HepG2 (cell line): ENCODE measurements at regions not wholly inside any gene's neighbourhood (a gene's known extent, or its start where the extent isn't known, plus 50 kb on each side); places are given as distances from the start of the nearest gene placed in this dataset.

Source experiments
- ATAC-seq: fragments of 200-7000 bp; cut with Tn5 transposase; 3 replicates; pipeline ENCODE4 v1.9.1; 2020; ENCODE audit warnings: mild to moderate bottlenecking, moderate library complexity
- BruUV-seq: library from RNA; stranded (reverse); fragments of 400-500 nt; replicated peaks from 2 replicates; lab custom pipeline; 2021; lab: Mats Ljungman, UMichigan
- CTCF ChIA-PET: fragments of 300-600 bp; formaldehyde crosslinking; extraction: SDS; loops from one replicate; lab custom pipeline; 2021; ENCODE audit warnings: low total read pairs, inconsistent platforms, low intra/inter-chr PET ratio; lab: Yijun Ruan, JAX
- POLR2A ChIA-PET: fragments of 350-600 bp; sonication (Branson Sonifier 250); formaldehyde crosslinking; loops from one replicate; lab custom pipeline; 2020; ENCODE audit warnings: antibody characterized with exemption, inconsistent platforms; lab: Yijun Ruan, JAX
- DNase-seq: peaks from one replicate; pipeline ENCODE4 v3.0.0-alpha.2; 2015; ENCODE audit warnings: low spot score
- FAIRE-seq: peaks from 3 replicates; lab custom pipeline; 2011; peaks lifted over from hg19 to GRCh38; lab: Jason Lieb, UNC
- H2AFZ ChIP-seq: one replicate; pipeline ENCODE4 v1.6.1; 2011; ENCODE audit warnings: low read length, inconsistent platforms
- H3K27ac ChIP-seq: fragments of 300-600 bp; 3 replicates; pipeline ENCODE4 v1.8.0; 2011; ENCODE audit warnings: mixed run types, mild to moderate bottlenecking, mixed read lengths, low read length, inconsistent platforms; ENCODE audit not compliant: insufficient read depth; ENCODE audit errors: extremely low read length
- H3K27me3 ChIP-seq, 2 experiments: fragments of 200-600 bp in 1 of 2; 2 replicates in 1 of 2; 3 replicates in 1 of 2; pipeline versions ENCODE4 v1.6.0 to v1.8.0; 2011; ENCODE audit warnings: low read length in 2 of 2, mild to moderate bottlenecking in 2 of 2, moderate library complexity in 2 of 2, inconsistent platforms in 1 of 2; ENCODE audit not compliant: insufficient read depth in 2 of 2, control insufficient read depth in 1 of 2
- H3K36me3 ChIP-seq, 2 experiments: fragments of 200-600 bp in 1 of 2; replicated peaks in 1 of 2; 2 replicates in 1 of 2; 3 replicates in 1 of 2; pipeline versions ENCODE4 v1.5.1 to v1.8.0; 2011; ENCODE audit warnings: low read length in 2 of 2, inconsistent platforms in 1 of 2; ENCODE audit not compliant: insufficient read depth in 2 of 2, control insufficient read depth in 1 of 2
- H3K4me1 ChIP-seq: 2 replicates; pipeline ENCODE4 v1.5.1; 2012; ENCODE audit warnings: low read length, inconsistent platforms; ENCODE audit not compliant: insufficient read depth
- H3K4me2 ChIP-seq: 2 replicates; pipeline ENCODE4 v1.6.0; 2011; ENCODE audit warnings: low read depth, low read length, inconsistent platforms
- H3K4me3 ChIP-seq, 3 experiments: fragments of 200-600 bp in 1 of 3; sonication (generic), shearing (Covaris generic) in 1 of 3; replicated peaks in 1 of 3; 2 replicates each; pipeline ENCODE4 v1.5.1; 2011 to 2016; ENCODE audit warnings: low read length in 3 of 3, inconsistent platforms in 2 of 3, low read depth in 2 of 3, mild to moderate bottlenecking in 2 of 3, control low read depth in 1 of 3, mixed read lengths in 1 of 3; ENCODE audit not compliant: insufficient read depth in 1 of 3
- H3K79me2 ChIP-seq: one replicate; pipeline ENCODE4 v1.6.1; 2011; ENCODE audit warnings: low read length, inconsistent platforms; ENCODE audit not compliant: insufficient read depth
- H3K9ac ChIP-seq: 2 replicates; pipeline ENCODE4 v1.6.0; 2011; ENCODE audit warnings: mild to moderate bottlenecking, low read depth, low read length, inconsistent platforms; ENCODE audit not compliant: insufficient read depth
- H3K9me3 ChIP-seq: 2 replicates; pipeline ENCODE4 v1.5.1; 2012; ENCODE audit warnings: mild to moderate bottlenecking, low read length
- H4K20me1 ChIP-seq: 2 replicates; pipeline ENCODE4 v1.6.0; 2011; ENCODE audit warnings: inconsistent platforms, mild to moderate bottlenecking, low read length, moderate library complexity; ENCODE audit not compliant: insufficient read depth
- CCAR2 ChIP-seq: fragments of 200-400 bp; formaldehyde crosslinking; optimal IDR thresholded peaks from 2 replicates; pipeline ENCODE3; 2018; ENCODE audit warnings: low read depth, mild to moderate bottlenecking, low read length, moderate library complexity
- CEBPB ChIP-seq: IDR thresholded peaks from 2 replicates; pipeline ENCODE4 v1.6.1; 2011; ENCODE audit warnings: low read depth, low read length, improper control_type of control experiment, borderline replicate concordance
- ETV5 ChIP-seq: IDR thresholded peaks from 2 replicates; pipeline ENCODE4 v1.6.1; 2018; ENCODE audit warnings: missing biosample characterization, missing genetic modification reagents, inconsistent platforms, borderline replicate concordance
- HNF4A ChIP-seq: sonication (generic); formaldehyde crosslinking; IDR thresholded peaks from 2 replicates; pipeline ENCODE4 v1.4.0; 2020; ENCODE audit warnings: missing genetic modification reagents
- HNRNPK ChIP-seq: fragments of 200-400 bp; formaldehyde crosslinking; IDR thresholded peaks from 2 replicates; pipeline ENCODE4 v1.6.1; 2018; ENCODE audit warnings: low read length, low read depth, moderate library complexity, mild to moderate bottlenecking; ENCODE audit not compliant: poor library complexity, severe bottlenecking
- TCF7 ChIP-seq: sonication (generic); IDR thresholded peaks from 2 replicates; pipeline ENCODE4 v1.6.1; 2016; ENCODE audit warnings: antibody characterized with exemption, low read depth
- XRCC5 ChIP-seq: fragments of 200-400 bp; formaldehyde crosslinking; optimal IDR thresholded peaks from 2 replicates; pipeline ENCODE3; 2017; ENCODE audit warnings: mild to moderate bottlenecking, low read length
- ZFP36 ChIP-seq: fragments of 150-350 bp; IDR thresholded peaks from 2 replicates; pipeline ENCODE4 v1.6.1; 2018; ENCODE audit warnings: borderline replicate concordance, low read length, low read depth; ENCODE audit not compliant: partially characterized antibody
- ZNF124 ChIP-seq: sonication (generic); formaldehyde crosslinking; IDR thresholded peaks from 2 replicates; pipeline ENCODE4 v1.4.0; 2020; ENCODE audit warnings: missing genetic modification reagents
- ZNF337 ChIP-seq: sonication (generic); formaldehyde crosslinking; IDR thresholded peaks from 2 replicates; pipeline ENCODE4 v1.5.1; 2020; ENCODE audit warnings: missing genetic modification reagents, low read depth, mild to moderate bottlenecking, borderline replicate concordance
- ZNF432 ChIP-seq: sonication (generic); formaldehyde crosslinking; IDR thresholded peaks from 2 replicates; pipeline ENCODE4 v1.5.0; 2020; ENCODE audit warnings: missing genetic modification reagents, mild to moderate bottlenecking, borderline replicate concordance
- ZNF720 ChIP-seq: sonication (generic); formaldehyde crosslinking; IDR thresholded peaks from 2 replicates; pipeline ENCODE4 v1.4.0; 2020; ENCODE audit warnings: missing genetic modification reagents
- ZNF777 ChIP-seq: sonication (generic); formaldehyde crosslinking; IDR thresholded peaks from 2 replicates; pipeline ENCODE4 v1.4.0; 2020; ENCODE audit warnings: missing genetic modification reagents
- ZNF792 ChIP-seq: IDR thresholded peaks from 2 replicates; pipeline ENCODE4 v1.6.1; 2016
- WGBS: methylation state at CpG from one replicate; pipeline ENCODE4 v1.1.6; 2017; ENCODE audit warnings: low lambda C conversion rate; 5-methylcytosine and 5-hydroxymethylcytosine counted together
- in situ Hi-C: cut with HindIII; loops from 2 replicates; pipeline ENCODE4 v1.10.0; 2017; ENCODE audit warnings: low pct_unique_long_range_greater_than_20kb; ENCODE audit not compliant: extremely low pct_ligation_motif_present
- intact Hi-C: fragments of 100-400 bp; cut with micrococcal nuclease; formaldehyde crosslinking; loops from one replicate; pipeline ENCODE4 v1.10.0; 2022; ENCODE audit not compliant: unreplicated experiment
- TF ChIP-seq, protein P1 (sequence below): sonication (generic); formaldehyde crosslinking; IDR thresholded peaks from 2 replicates; pipeline ENCODE4 v1.8.1; 2023; ENCODE audit warnings: mild to moderate bottlenecking, missing genetic modification reagents
- TF ChIP-seq, protein P2 (sequence below), 2 experiments: sonication (generic) in 1 of 2; formaldehyde crosslinking in 1 of 2; IDR thresholded peaks; 2 replicates each; pipeline versions ENCODE4 v1.6.1 to v1.9.0; 2014 to 2022; ENCODE audit warnings: antibody characterized with exemption in 1 of 2, borderline replicate concordance in 1 of 2, inconsistent platforms in 1 of 2, low read depth in 1 of 2, missing genetic modification reagents in 1 of 2
- TF ChIP-seq, protein P3 (sequence below): sonication (generic); formaldehyde crosslinking; IDR thresholded peaks from 2 replicates; pipeline ENCODE4 v1.4.0; 2020; ENCODE audit warnings: missing genetic modification reagents

DNA sequence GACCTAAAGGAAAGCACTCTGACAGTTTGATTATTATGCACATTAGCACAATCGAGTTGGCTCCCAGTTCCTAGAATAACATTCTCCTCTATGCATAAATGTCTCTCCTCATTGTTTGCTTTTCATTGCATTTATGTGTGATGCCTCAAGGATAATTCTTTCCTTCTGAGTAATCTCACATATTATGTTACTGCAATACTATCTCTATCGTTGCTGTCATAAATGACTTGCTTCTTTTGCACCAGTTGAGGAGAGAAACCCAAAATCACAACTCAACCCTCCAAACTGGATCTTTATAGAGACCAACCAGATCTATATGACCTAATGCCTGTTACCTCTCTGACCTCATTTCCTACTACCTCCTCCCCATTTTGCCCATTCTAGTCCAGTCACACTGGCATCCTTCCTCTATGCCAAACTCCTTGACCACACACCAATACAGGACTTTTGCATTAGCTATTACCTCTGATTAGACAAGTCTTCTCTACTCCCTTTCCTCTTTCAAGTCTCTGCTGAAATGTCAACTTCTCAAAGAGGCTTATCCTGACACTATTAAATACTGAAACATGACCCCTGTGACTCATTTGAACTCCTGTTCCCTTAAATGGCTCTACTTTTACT, 1026.0 kb downstream of the TUSC7 start:
- Histone ChIP-seq H3K79me2 (no peaks in the 10 kb centered on the region), H4K20me1 (no peaks in the 10 kb centered on the region), H2AFZ (no peak overlapping the region), H3K9me3 (no peaks in the 10 kb centered on the region), H3K4me1 (no peaks in the 10 kb centered on the region), H3K36me3 (no peaks in the 10 kb centered on the region), H3K4me3 (no peak overlapping the region), H3K27ac (no peak overlapping the region), H3K4me2 (no peak overlapping the region), H3K9ac (no peak overlapping the region), H3K27me3 (no peaks in the 10 kb centered on the region; a peak in 1 of 5 replicates)
- intact Hi-C loops: no loop called here
- WGBS: 2% methylated on average over 2 of the region's 2 CpGs
- FAIRE-seq (no peak), DNase-seq (no peak), ATAC-seq (no peak)
- CTCF ChIA-PET: no interaction called here
- in situ Hi-C loops: no loop called here
- no TSS peak for BruUV-seq
- POLR2A ChIA-PET: no interaction called here
- TF ChIP-seq XRCC5 (no peak), ZNF777 (CRISPR knock-in tag) (no peak), ZFP36 (no peak), HNF4A (CRISPR knock-in tag) (no peak), CEBPB (no peak), ZNF792 (CRISPR knock-in tag) (no peak), TCF7 (no peak), ZNF432 (CRISPR knock-in tag) (no peak), CCAR2 (no peak), HNRNPK (no peak), ZNF337 (CRISPR knock-in tag) (no peak), ETV5 (CRISPR knock-in tag) (no peak), ZNF124 (CRISPR knock-in tag) (no peak), ZNF720 (CRISPR knock-in tag) (no peak)
- TF ChIP-seq, protein P1, sequence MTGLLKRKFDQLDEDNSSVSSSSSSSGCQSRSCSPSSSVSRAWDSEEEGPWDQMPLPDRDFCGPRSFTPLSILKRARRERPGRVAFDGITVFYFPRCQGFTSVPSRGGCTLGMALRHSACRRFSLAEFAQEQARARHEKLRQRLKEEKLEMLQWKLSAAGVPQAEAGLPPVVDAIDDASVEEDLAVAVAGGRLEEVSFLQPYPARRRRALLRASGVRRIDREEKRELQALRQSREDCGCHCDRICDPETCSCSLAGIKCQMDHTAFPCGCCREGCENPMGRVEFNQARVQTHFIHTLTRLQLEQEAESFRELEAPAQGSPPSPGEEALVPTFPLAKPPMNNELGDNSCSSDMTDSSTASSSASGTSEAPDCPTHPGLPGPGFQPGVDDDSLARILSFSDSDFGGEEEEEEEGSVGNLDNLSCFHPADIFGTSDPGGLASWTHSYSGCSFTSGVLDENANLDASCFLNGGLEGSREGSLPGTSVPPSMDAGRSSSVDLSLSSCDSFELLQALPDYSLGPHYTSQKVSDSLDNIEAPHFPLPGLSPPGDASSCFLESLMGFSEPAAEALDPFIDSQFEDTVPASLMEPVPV (CRISPR knock-in tag): no peak
- TF ChIP-seq, protein P2, sequence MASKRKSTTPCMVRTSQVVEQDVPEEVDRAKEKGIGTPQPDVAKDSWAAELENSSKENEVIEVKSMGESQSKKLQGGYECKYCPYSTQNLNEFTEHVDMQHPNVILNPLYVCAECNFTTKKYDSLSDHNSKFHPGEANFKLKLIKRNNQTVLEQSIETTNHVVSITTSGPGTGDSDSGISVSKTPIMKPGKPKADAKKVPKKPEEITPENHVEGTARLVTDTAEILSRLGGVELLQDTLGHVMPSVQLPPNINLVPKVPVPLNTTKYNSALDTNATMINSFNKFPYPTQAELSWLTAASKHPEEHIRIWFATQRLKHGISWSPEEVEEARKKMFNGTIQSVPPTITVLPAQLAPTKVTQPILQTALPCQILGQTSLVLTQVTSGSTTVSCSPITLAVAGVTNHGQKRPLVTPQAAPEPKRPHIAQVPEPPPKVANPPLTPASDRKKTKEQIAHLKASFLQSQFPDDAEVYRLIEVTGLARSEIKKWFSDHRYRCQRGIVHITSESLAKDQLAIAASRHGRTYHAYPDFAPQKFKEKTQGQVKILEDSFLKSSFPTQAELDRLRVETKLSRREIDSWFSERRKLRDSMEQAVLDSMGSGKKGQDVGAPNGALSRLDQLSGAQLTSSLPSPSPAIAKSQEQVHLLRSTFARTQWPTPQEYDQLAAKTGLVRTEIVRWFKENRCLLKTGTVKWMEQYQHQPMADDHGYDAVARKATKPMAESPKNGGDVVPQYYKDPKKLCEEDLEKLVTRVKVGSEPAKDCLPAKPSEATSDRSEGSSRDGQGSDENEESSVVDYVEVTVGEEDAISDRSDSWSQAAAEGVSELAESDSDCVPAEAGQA (IDR thresholded peaks at IDR 0.05; ENCODE audit: low read depth): no peak
- TF ChIP-seq, protein P2 (CRISPR knock-in tag; IDR thresholded peaks at IDR 0.05; ENCODE audit: borderline replicate concordance): no peak
- TF ChIP-seq, protein P3, sequence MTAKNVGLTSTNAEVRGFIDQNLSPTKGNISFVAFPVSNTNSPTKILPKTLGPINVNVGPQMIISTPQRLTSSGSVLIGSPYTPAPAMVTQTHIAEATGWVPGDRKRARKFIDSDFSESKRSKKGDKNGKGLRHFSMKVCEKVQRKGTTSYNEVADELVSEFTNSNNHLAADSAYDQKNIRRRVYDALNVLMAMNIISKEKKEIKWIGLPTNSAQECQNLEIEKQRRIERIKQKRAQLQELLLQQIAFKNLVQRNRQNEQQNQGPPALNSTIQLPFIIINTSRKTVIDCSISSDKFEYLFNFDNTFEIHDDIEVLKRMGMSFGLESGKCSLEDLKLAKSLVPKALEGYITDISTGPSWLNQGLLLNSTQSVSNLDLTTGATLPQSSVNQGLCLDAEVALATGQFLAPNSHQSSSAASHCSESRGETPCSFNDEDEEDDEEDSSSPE: no peak
